ENCODE measurements at regions not wholly inside any gene's neighbourhood (a gene's known extent, or its start where the extent isn't known, plus 50 kb on each side); places are given as distances from the start of the nearest gene placed in this dataset.

DNA sequence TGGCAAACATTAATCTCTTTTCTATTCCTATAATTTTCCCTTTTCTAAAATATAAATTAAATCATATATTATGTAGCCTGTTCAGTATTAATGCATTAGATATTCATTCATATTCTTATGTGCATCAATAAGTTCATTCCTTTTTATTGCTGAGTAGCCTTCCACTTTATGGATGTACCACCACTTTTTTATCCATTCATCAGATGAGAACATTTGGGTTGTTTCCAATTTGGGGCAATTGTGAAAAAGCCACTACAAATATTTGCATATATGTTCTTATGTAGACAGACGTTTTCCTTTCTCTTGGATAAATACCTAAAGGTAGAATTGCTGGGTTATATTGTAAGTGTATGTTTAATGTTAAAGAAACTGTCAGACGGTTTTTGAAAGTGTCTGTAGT lies 79.4 kb upstream of the MAPK10 start:
- dilution Hi-C loops (cut with MboI; ENCODE audit: extremely low pct_ligation_motif_present, low sequenced_read_pairs), result no loop called here

DNA sequence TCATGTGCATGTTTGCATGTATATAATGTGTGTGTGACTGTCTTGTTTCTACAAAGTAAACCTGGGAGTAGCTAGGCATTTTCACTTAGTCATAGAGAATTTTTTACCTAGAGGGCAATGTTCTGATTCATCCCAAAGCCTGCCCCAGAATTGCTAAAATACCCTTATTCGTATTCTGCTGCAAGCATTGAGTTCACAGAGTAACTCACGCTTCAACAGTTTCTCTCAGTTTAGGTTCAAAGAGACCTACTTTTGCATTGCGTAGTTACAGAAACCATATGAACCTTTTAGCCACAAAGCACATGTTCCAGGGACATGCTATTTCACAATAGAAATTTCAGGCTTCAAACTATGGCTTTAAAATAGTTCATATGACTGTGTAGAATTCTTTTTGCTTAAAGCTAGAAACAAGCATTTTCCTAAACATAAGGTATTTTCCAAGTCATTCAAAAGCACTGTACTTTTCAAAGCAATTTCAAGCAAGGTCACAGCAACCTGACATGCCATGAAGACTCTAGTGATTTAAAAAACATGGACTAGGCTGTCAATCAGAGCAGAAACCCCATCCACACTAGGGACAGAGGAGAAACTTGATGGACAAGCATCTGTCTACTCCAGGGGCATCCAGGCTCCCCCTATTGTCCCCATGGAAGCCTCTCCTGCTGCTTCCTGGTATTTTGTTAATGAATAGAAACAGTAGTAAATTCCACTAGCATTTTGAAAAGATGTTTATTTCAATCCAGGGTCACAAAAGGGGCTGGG lies 81.5 kb upstream of the MAPK10 start:
- BruUV-seq (replicated peaks), result no TSS peak
- Histone ChIP-seq H3K9ac (replicated peaks; ENCODE audit: extremely low read depth, insufficient read depth, low read length) (no peak overlapping the region), H3K27me3 (ENCODE audit: control insufficient read depth in 2 of 2, insufficient read depth in 2 of 2, low read length in 2 of 2) (peaks cover 0 to 3% of the 10 kb centered on the region in 2 experiments), H3K9me1 (replicated peaks; ENCODE audit: control insufficient read depth, extremely low read depth, insufficient read depth, low read length) (no peaks in the 10 kb centered on the region), H3K9me3 (replicated peaks; ENCODE audit: control insufficient read depth, insufficient read depth, low read length) (no peaks in the 10 kb centered on the region), H3K4me2 (ENCODE audit: insufficient read depth, low read length) (no peak overlapping the region), H3K4me1 (ENCODE audit: control insufficient read depth, extremely low read depth, insufficient read depth, low read length) (no peaks in the 10 kb centered on the region), H3K36me3 (ENCODE audit: control insufficient read depth in 2 of 2, extremely low read depth in 1 of 2, insufficient read depth in 2 of 2, low read length in 2 of 2) (no peaks in the 10 kb centered on the region), H4K20me1 (replicated peaks; ENCODE audit: control insufficient read depth, extremely low read depth, insufficient read depth, low read length) (no peaks in the 10 kb centered on the region), H3K4me3 (replicated peaks in 1 of 3; ENCODE audit: insufficient read depth in 1 of 3, low read depth in 1 of 3, low read length in 3 of 3) (no peak overlapping the region), H2AFZ (ENCODE audit: low read depth, low read length) (no peak overlapping the region), H3K27ac (ENCODE audit: insufficient read depth, low read depth, low read length) (no peak overlapping the region), H3K79me2 (ENCODE audit: control insufficient read depth, insufficient read depth, low read length) (no peaks in the 10 kb centered on the region)
- DNase-seq (ENCODE audit: low read depth, low spot score) (no peak), FAIRE-seq (no peak)
- CTCF ChIA-PET, result no interaction called here
- no peak for TF ChIP-seq POLR2AphosphoS5 (IDR thresholded peaks at IDR 0.05; ENCODE audit: insufficient read depth, low read depth, low read length)
- TF ChIP-seq EZH2 (IDR thresholded peaks at IDR 0.05; ENCODE audit: borderline replicate concordance, low read depth, low read length, severe bottlenecking), result no peak
- no peak for TF ChIP-seq POLR2A (IDR thresholded peaks at IDR 0.05; ENCODE audit: low read depth, low read length)
- TF ChIP-seq, protein P1, sequence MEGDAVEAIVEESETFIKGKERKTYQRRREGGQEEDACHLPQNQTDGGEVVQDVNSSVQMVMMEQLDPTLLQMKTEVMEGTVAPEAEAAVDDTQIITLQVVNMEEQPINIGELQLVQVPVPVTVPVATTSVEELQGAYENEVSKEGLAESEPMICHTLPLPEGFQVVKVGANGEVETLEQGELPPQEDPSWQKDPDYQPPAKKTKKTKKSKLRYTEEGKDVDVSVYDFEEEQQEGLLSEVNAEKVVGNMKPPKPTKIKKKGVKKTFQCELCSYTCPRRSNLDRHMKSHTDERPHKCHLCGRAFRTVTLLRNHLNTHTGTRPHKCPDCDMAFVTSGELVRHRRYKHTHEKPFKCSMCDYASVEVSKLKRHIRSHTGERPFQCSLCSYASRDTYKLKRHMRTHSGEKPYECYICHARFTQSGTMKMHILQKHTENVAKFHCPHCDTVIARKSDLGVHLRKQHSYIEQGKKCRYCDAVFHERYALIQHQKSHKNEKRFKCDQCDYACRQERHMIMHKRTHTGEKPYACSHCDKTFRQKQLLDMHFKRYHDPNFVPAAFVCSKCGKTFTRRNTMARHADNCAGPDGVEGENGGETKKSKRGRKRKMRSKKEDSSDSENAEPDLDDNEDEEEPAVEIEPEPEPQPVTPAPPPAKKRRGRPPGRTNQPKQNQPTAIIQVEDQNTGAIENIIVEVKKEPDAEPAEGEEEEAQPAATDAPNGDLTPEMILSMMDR (IDR thresholded peaks at IDR 0.05; ENCODE audit: extremely low read depth in 1 of 2, insufficient read depth in 1 of 2, low read depth in 1 of 2, low read length in 2 of 2), result no peak
- no peak for TF ChIP-seq GATA2 (IDR thresholded peaks at IDR 0.05; ENCODE audit: insufficient read depth, insufficient read length, low read depth, low read length)
- no peak for TF ChIP-seq MAX (IDR thresholded peaks at IDR 0.05; ENCODE audit: insufficient read depth, insufficient read length)
- no peak for TF ChIP-seq FOS (IDR thresholded peaks at IDR 0.05; ENCODE audit: borderline replicate concordance, insufficient read depth, low read length)
- no peak for TF ChIP-seq MYC (IDR thresholded peaks at IDR 0.05; ENCODE audit: low read depth, low read length)
- no peak for TF ChIP-seq JUN (IDR thresholded peaks at IDR 0.05; ENCODE audit: borderline replicate concordance, insufficient read depth, insufficient read length, low read depth)
- POLR2A ChIA-PET, result no interaction called here
- dilution Hi-C loops (cut with MboI; ENCODE audit: extremely low pct_ligation_motif_present, low sequenced_read_pairs), result no loop called here
- intact Hi-C loops (cut with micrococcal nuclease), result no loop called here

More for the DNA sequence above, 79.4 kb upstream of the MAPK10 start:
- Histone ChIP-seq H2AFZ (ENCODE audit: low read depth, low read length) (no peak overlapping the region), H3K4me3 (replicated peaks in 1 of 3; ENCODE audit: insufficient read depth in 1 of 3, low read depth in 1 of 3, low read length in 3 of 3) (no peak overlapping the region), H3K9me1 (replicated peaks; ENCODE audit: control insufficient read depth, extremely low read depth, insufficient read depth, low read length) (no peaks in the 10 kb centered on the region), H3K27me3 (ENCODE audit: control insufficient read depth in 2 of 2, insufficient read depth in 2 of 2, low read length in 2 of 2) (peaks cover 0 to 3% of the 10 kb centered on the region in 2 experiments), H3K27ac (ENCODE audit: insufficient read depth, low read depth, low read length) (no peak overlapping the region), H3K9ac (replicated peaks; ENCODE audit: extremely low read depth, insufficient read depth, low read length) (no peak overlapping the region), H3K4me2 (ENCODE audit: insufficient read depth, low read length) (no peak overlapping the region), H4K20me1 (replicated peaks; ENCODE audit: control insufficient read depth, extremely low read depth, insufficient read depth, low read length) (no peaks in the 10 kb centered on the region), H3K4me1 (ENCODE audit: control insufficient read depth, extremely low read depth, insufficient read depth, low read length) (no peaks in the 10 kb centered on the region), H3K79me2 (ENCODE audit: control insufficient read depth, insufficient read depth, low read length) (no peaks in the 10 kb centered on the region), H3K36me3 (ENCODE audit: control insufficient read depth in 2 of 2, extremely low read depth in 1 of 2, insufficient read depth in 2 of 2, low read length in 2 of 2) (no peaks in the 10 kb centered on the region), H3K9me3 (replicated peaks; ENCODE audit: control insufficient read depth, insufficient read depth, low read length) (no peaks in the 10 kb centered on the region)
- intact Hi-C loops (cut with micrococcal nuclease), result no loop called here
- ChIA-PET POLR2A (no interaction called here), CTCF (no interaction called here)
- TF ChIP-seq POLR2A (IDR thresholded peaks at IDR 0.05; ENCODE audit: low read depth, low read length), result no peak
- no peak for TF ChIP-seq JUN (IDR thresholded peaks at IDR 0.05; ENCODE audit: borderline replicate concordance, insufficient read depth, insufficient read length, low read depth)
- DNase-seq (ENCODE audit: low read depth, low spot score) (no peak), FAIRE-seq (no peak)
- BruUV-seq (replicated peaks), result no TSS peak
